ENCODE measurements at regions not wholly inside any gene's neighbourhood (a gene's known extent, or its start where the extent isn't known, plus 50 kb on each side); places are given as distances from the start of the nearest gene placed in this dataset.

DNA sequence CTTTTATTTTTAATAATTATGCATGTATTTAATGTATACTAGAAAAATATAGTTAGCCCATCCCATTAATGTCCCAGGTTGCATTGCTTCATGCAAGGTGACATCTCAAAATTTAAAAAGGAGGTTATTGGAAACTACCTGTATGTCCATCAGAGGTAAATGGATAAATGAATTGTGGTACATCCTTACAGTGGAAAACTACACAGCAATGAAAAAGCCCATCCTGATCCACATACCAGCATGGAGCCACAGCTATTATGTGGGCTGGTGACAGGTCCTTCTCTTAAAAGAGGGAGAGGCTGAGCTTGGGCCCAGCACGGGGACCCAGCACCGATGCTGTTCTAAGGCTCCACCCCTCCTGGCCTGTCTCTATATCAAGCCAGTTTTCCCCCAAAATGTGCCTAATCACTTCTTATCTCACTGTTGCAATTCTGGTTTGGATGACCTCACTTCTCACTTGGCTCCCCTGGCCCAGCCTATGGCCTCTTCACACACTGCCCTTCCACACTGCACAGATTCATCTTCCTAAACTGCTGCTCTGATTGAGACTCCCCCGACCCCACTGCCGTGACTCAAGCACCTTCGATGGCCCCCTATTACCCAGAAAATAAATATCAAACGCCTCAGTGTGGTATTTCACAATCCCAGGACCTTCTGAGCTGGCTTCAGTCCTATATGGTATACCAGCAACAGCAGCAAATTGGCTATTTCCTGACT is 97.1 kb upstream of the NCOR2 start:
- TF ChIP-seq, protein P1, sequence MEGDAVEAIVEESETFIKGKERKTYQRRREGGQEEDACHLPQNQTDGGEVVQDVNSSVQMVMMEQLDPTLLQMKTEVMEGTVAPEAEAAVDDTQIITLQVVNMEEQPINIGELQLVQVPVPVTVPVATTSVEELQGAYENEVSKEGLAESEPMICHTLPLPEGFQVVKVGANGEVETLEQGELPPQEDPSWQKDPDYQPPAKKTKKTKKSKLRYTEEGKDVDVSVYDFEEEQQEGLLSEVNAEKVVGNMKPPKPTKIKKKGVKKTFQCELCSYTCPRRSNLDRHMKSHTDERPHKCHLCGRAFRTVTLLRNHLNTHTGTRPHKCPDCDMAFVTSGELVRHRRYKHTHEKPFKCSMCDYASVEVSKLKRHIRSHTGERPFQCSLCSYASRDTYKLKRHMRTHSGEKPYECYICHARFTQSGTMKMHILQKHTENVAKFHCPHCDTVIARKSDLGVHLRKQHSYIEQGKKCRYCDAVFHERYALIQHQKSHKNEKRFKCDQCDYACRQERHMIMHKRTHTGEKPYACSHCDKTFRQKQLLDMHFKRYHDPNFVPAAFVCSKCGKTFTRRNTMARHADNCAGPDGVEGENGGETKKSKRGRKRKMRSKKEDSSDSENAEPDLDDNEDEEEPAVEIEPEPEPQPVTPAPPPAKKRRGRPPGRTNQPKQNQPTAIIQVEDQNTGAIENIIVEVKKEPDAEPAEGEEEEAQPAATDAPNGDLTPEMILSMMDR (optimal IDR thresholded peaks at IDR 0.05 in 1 of 3, IDR thresholded peaks at IDR 0.05 in 1 of 3, conservative IDR thresholded peaks at IDR 0.05 in 1 of 3; ENCODE audit: extremely low read depth in 1 of 3, insufficient read depth in 2 of 3, low read length in 3 of 3) = no peak
- no peak for TF ChIP-seq EZH2 (IDR thresholded peaks at IDR 0.05; ENCODE audit: low read length)
